ENCODE measurements at regions not wholly inside any gene's neighbourhood (a gene's known extent, or its start where the extent isn't known, plus 50 kb on each side); places are given as distances from the start of the nearest gene placed in this dataset.
"Not testable (repeated sequence)": the region's sequence is repeated elsewhere in the genome, so short reads cannot be mapped to it uniquely, and the experiment has no call there.

GRCh38 chr7:125118444-125118843, 188.8 kb upstream of the POT1 start:
- H3K27me3 Mint-ChIP-seq, result no peaks in the 10 kb centered on the region
- H3K4me3 Mint-ChIP-seq, result no peak overlapping the region
- no peak overlapping the region for H3K27ac Mint-ChIP-seq
- no peaks in the 10 kb centered on the region for H3K4me1 Mint-ChIP-seq
- H3K9me3 Mint-ChIP-seq, result no peaks in the 10 kb centered on the region
- H3K36me3 Mint-ChIP-seq, result no peaks in the 10 kb centered on the region

DNA sequence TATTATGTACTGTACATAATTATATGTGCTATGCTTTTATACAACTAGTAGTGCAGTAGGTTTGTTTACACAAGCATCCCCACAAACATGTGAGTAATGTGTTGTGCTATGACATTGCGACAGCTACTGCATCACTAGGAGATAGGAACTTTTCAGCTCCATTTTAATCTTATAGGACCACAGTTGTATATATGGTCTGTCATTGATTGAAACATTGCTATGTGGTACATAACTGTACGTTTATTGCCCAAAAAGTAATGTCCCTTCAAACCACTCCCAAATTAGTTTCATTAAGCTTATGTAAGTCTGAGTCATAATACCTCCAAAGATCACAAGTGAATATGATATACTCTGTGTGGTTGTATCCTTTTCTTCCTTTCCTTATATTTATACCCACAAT, 183.2 kb upstream of the POT1 start:
- H3K27me3 Mint-ChIP-seq, result no peaks in the 10 kb centered on the region
- H3K27ac Mint-ChIP-seq, result no peak overlapping the region
- no peaks in the 10 kb centered on the region for H3K4me1 Mint-ChIP-seq
- no peak overlapping the region for H3K4me3 Mint-ChIP-seq
- no peaks in the 10 kb centered on the region for H3K36me3 Mint-ChIP-seq
- peaks cover 9% of the 10 kb centered on the region for H3K9me3 Mint-ChIP-seq

GRCh38 chr7:125099519-125099918, 169.9 kb upstream of the POT1 start:
- Mint-ChIP-seq H3K9me3 (no peaks in the 10 kb centered on the region), H3K27me3 (no peaks in the 10 kb centered on the region), H3K36me3 (no peaks in the 10 kb centered on the region), H3K4me1 (no peaks in the 10 kb centered on the region), H3K27ac (no peak overlapping the region), H3K4me3 (no peak overlapping the region)

DNA sequence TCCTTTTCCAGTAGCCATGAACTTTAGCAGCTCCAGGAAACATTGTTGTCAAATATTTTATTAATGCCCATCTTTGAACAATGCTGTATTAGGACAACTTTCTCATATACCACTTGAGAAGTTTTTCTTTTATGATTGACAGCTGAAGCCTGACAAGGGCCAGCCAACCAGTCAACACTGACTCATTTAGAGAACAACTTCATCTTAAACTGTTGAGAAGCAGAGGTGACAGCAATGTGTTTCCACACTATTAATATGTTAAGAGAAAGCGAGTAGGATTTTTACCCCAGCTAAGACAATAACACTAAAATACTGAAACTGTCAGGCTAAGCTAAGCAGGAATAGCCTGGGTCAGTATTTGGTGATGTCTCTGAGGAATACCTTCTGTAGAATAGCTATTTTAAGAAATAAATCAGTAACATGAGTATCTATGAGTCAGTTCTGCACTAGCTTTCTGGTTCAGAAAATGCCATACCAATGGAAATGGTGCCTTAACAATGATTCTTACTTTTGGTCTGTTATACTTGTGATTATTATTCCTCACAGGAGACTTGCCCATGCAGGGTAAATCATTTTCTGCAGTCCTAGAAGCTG, 168.8 kb upstream of the POT1 start:
- no peaks in the 10 kb centered on the region for H3K9me3 Mint-ChIP-seq
- no peaks in the 10 kb centered on the region for H3K4me1 Mint-ChIP-seq
- H3K4me3 Mint-ChIP-seq, result no peak overlapping the region
- no peak overlapping the region for H3K27ac Mint-ChIP-seq
- no peaks in the 10 kb centered on the region for H3K27me3 Mint-ChIP-seq
- no peaks in the 10 kb centered on the region for H3K36me3 Mint-ChIP-seq

DNA sequence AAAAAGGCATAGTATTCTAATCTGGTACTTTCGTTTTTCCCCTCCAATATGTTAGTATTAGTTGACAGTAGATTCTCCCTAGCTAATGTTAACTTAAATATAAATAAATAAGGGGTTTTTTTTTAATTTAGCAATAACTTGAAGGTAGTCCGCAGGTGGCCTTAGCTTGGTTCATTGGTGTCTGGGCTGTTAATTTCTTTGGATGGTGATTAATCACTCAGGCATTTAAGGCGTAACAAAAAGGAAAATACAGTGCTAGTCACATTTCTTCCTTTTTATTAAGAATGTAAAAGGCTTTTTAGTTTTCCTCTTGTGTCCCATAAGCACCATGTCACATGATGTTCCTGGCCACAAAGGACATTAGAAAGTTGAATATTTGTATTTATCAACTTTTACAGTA, 161.0 kb upstream of the POT1 start:
- Mint-ChIP-seq H3K9me3 (no peaks in the 10 kb centered on the region), H3K36me3 (no peaks in the 10 kb centered on the region), H3K4me3 (no peak overlapping the region), H3K27ac (no peak overlapping the region), H3K27me3 (no peaks in the 10 kb centered on the region), H3K4me1 (no peaks in the 10 kb centered on the region)

GRCh38 chr7:125089171-125089570, 159.5 kb upstream of the POT1 start:
- Mint-ChIP-seq H3K9me3 (no peaks in the 10 kb centered on the region), H3K36me3 (no peaks in the 10 kb centered on the region), H3K27ac (no peak overlapping the region), H3K27me3 (no peaks in the 10 kb centered on the region), H3K4me1 (no peaks in the 10 kb centered on the region), H3K4me3 (no peak overlapping the region)

DNA sequence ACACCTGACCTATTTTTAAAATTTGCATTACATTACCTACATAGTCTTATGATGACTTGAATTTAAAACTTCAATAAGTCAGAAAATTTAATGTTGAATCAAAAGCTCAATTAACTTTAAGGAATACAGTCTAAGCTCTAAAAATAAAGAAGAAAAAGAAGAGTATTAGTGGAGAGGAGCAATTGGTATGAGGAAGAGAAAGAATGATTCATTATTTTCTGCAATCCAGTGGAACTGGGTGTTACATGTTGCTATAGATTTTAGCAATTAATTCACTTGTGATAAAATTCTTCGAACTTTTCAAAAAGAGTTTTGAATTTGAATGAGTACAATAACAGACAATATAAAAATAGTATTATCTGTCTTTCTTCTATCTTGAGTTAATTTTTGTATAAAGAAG, 158.9 kb upstream of the POT1 start:
- Mint-ChIP-seq H3K9me3 (no peaks in the 10 kb centered on the region), H3K27me3 (no peaks in the 10 kb centered on the region), H3K4me1 (no peaks in the 10 kb centered on the region), H3K36me3 (no peaks in the 10 kb centered on the region), H3K27ac (no peak overlapping the region), H3K4me3 (no peak overlapping the region)

GRCh38 chr7:125085084-125085483, 155.5 kb upstream of the POT1 start:
- Mint-ChIP-seq H3K27ac (no peak overlapping the region), H3K36me3 (peaks cover 2% of the 10 kb centered on the region), H3K27me3 (no peaks in the 10 kb centered on the region)

DNA sequence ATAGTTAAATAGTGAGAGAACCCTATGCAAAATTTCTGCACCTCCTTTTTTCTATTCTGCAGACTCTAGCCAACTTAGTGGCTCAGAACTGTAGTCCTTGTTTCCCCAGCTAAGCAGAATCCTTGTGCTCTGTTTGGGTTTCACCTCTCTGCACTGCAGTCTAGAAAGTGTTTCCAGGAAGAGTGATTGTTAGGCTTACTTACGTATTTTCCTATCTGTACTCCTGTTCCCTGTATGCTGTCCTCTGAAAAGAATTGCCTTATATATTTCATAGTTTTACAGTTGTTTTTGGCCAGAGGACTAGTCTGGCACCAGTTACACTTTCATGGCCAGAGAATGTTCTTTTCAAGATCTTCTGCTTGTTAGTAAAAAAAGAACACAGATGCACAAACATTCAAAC, 154.6 kb upstream of the POT1 start:
- Mint-ChIP-seq H3K27me3 (no peaks in the 10 kb centered on the region), H3K9me3 (no peaks in the 10 kb centered on the region), H3K4me3 (no peak overlapping the region), H3K27ac (no peak overlapping the region), H3K4me1 (no peaks in the 10 kb centered on the region), H3K36me3 (peaks cover 2% of the 10 kb centered on the region)

More at GRCh38 chr7:125085084-125085483, 155.5 kb upstream of the POT1 start:
- no peaks in the 10 kb centered on the region for H3K4me1 Mint-ChIP-seq
- H3K9me3 Mint-ChIP-seq, result no peaks in the 10 kb centered on the region
- H3K4me3 Mint-ChIP-seq, result no peak overlapping the region

GRCh38 chr7:125074141-125074540, 144.5 kb upstream of the POT1 start:
- Mint-ChIP-seq H3K4me3 (no peak overlapping the region), H3K4me1 (no peaks in the 10 kb centered on the region), H3K36me3 (peaks cover 1% of the 10 kb centered on the region), H3K27ac (no peak overlapping the region), H3K9me3 (peaks cover 5% of the 10 kb centered on the region), H3K27me3 (no peaks in the 10 kb centered on the region)

- Mint-ChIP-seq H3K36me3 (no peaks in the 10 kb centered on the region), H3K9me3 (no peaks in the 10 kb centered on the region), H3K4me1 (no peaks in the 10 kb centered on the region), H3K27me3 (no peaks in the 10 kb centered on the region), H3K27ac (no peak overlapping the region), H3K4me3 (no peak overlapping the region)
Measured at GRCh38 chr7:125065546-125065945, 135.9 kb upstream of the POT1 start.

GRCh38 chr7:125065001-125065400, 135.4 kb upstream of the POT1 start:
- Mint-ChIP-seq H3K4me1 (no peaks in the 10 kb centered on the region), H3K27me3 (no peaks in the 10 kb centered on the region), H3K9me3 (no peaks in the 10 kb centered on the region), H3K36me3 (no peaks in the 10 kb centered on the region), H3K27ac (no peak overlapping the region), H3K4me3 (no peak overlapping the region)

DNA sequence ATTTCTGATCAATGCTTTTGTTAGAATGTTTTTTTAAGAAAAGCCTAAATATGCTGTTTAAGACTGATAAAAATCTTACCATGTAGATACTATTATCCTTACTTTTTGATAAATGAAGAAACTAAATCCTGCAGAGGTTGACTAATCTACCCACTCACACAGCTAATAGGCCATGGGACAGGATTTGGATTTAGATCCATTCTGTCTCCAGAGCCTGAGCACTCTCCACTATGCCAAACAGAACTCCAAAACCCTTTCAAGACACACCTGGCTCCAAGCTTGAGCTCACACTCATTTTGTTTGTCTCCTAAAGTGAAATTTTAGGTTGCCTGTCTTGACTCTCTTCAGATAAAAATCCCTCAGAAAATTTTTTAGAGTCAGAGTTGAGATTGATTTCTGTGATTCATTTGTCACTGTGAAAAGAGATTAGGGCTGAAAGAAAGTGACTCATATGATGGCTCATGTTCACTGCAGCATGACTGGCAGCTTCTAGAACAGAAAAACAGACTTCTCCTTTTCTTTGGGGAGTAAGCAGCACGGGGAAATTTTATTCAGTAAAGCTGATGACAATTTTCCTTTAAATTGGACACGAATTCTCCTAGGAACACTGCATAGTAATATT, 132.3 kb upstream of the POT1 start:
- no peaks in the 10 kb centered on the region for H3K4me1 Mint-ChIP-seq
- H3K27ac Mint-ChIP-seq, result no peak overlapping the region
- H3K9me3 Mint-ChIP-seq, result no peaks in the 10 kb centered on the region
- H3K27me3 Mint-ChIP-seq, result no peaks in the 10 kb centered on the region
- no peak overlapping the region for H3K4me3 Mint-ChIP-seq
- no peaks in the 10 kb centered on the region for H3K36me3 Mint-ChIP-seq

DNA sequence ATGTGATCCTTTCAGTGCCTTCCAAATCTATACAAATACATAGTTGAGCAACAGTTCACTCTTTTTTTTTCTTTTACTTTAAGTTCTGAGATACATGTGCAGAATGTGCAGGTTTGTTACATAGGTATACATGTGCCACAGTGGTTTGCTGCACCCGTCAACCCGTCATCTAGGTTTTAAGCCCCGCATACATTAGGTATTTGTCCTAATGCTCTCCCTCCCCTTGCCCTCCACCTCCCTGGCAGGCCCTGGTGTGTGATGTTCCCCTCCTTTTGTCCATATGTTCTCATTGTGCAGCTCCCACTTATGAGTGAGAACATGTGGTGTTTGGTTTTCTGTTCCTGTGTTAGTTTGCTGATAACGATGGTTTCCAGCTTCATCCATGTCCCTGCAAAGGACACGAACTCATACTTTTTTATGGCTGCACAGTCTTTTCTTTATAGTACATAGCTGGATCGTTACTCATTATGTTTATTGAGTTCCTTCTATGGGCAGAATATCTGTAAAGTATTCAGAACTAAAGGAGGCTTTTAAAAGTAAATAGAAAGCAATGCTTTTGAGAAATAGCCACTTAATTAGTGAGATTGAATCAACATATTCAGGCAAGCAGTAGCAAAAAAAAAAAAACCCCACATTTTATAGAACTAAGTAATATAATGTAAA, 131.6 kb upstream of the POT1 start:
- H3K4me3 Mint-ChIP-seq, H3K36me3 Mint-ChIP-seq, H3K4me1 Mint-ChIP-seq, H3K27me3 Mint-ChIP-seq, H3K27ac Mint-ChIP-seq, H3K9me3 Mint-ChIP-seq: not testable (repeated sequence)

GRCh38 chr7:125059861-125060456, 130.3 kb upstream of the POT1 start:
- Mint-ChIP-seq H3K9me3 (no peaks in the 10 kb centered on the region), H3K4me3 (no peak overlapping the region), H3K27ac (no peak overlapping the region), H3K36me3 (no peaks in the 10 kb centered on the region), H3K4me1 (no peaks in the 10 kb centered on the region), H3K27me3 (no peaks in the 10 kb centered on the region)

- Mint-ChIP-seq H3K27ac (no peak overlapping the region), H3K4me1 (no peaks in the 10 kb centered on the region), H3K27me3 (no peaks in the 10 kb centered on the region), H3K9me3 (no peaks in the 10 kb centered on the region), H3K36me3 (no peaks in the 10 kb centered on the region), H3K4me3 (no peak overlapping the region)
Measured at GRCh38 chr7:125057963-125058362, 128.3 kb upstream of the POT1 start.
